ENCODE measurements at regions not wholly inside any gene's neighbourhood (a gene's known extent, or its start where the extent isn't known, plus 50 kb on each side); places are given as distances from the start of the nearest gene placed in this dataset.

DNA sequence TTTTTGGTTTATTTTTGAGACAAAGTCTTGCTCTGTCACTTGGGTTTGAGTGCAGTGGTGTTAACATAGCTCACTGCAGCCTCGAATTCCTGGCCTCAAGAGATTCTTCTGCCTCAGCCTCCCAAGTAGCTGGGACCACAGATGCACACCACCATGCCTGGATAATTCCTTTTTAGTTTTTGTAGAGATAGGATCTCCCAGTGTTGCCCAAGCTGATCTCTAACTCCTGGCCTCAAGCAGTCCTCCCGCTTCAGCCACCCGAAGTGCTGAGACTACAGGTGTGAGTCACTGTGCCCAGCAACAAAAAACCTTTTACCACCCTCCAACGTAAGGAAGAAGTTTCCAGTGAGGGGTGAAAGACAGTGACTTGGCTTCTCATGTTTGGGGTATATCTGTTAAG lies 81.1 kb upstream of the TSHZ3 start:
- TF ChIP-seq ZFX (IDR thresholded peaks at IDR 0.05) = no peak
- TF ChIP-seq, protein P1, sequence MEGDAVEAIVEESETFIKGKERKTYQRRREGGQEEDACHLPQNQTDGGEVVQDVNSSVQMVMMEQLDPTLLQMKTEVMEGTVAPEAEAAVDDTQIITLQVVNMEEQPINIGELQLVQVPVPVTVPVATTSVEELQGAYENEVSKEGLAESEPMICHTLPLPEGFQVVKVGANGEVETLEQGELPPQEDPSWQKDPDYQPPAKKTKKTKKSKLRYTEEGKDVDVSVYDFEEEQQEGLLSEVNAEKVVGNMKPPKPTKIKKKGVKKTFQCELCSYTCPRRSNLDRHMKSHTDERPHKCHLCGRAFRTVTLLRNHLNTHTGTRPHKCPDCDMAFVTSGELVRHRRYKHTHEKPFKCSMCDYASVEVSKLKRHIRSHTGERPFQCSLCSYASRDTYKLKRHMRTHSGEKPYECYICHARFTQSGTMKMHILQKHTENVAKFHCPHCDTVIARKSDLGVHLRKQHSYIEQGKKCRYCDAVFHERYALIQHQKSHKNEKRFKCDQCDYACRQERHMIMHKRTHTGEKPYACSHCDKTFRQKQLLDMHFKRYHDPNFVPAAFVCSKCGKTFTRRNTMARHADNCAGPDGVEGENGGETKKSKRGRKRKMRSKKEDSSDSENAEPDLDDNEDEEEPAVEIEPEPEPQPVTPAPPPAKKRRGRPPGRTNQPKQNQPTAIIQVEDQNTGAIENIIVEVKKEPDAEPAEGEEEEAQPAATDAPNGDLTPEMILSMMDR (conservative IDR thresholded peaks at IDR 0.05) = no peak
- H3K27ac ChIP-seq = no peak overlapping the region

DNA sequence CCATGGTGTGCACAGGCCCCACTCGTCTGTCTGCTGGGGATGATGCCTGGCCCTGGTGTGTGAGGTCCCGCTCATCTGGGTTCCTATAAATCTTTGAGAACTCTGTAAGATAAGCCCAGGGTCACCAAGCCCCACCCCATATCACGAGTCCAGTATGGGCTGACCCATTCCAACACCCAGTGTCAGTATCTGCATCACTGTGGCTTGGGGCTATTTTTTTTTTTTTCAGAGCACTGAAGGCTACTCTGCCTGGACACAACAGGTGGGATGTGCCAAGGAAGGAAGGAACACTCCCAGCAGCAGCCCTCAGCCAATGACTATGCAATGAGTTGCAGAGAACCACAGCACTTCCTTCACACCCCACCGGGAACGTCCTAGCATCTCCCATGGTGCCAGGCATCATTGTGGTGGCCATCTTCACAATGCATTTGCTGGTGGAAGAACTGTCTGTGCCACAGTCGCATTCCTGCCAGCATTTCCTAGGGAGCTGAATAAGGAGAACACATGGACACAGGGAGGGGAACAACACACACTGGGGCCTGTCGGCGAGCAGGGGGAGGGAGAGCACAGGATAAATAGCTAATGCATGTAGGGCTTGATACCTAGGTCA lies 83.1 kb upstream of the TSHZ3 start:
- no peak for TF ChIP-seq ZFX (IDR thresholded peaks at IDR 0.05)
- TF ChIP-seq, protein P1 (conservative IDR thresholded peaks at IDR 0.05) = no peak
- no peak overlapping the region for H3K27ac ChIP-seq

DNA sequence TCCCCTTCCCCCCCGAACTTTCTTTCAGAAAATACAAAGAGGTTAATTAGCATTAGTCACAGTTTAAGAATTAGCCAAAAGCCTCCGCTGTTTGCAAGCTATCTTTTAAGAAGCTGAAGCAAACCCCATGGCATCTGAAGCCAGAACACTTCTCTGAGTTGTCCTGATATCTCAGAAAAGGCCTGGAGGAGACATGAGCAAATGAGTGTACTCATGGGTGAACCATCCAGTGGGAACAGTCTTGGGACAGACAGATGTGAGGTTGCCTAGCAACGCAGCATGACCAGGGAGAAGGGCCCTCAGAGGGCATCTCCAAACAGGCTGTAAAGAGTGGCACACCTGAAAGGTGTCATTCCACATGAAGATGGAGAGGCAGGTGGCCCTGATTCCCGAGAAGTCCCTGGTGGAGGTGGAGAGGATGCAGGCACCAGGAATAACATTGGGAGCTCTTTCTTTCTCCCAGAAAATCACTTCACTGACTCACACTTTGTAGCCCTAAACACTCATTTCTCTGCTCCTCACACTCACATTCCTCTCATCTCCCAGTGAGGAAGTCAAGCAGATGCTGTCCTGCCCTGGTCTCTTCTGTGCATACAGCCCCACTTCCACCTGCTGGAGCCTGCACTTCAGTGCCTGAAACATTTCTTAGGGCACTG lies 87.0 kb upstream of the TSHZ3 start:
- no peak overlapping the region for H3K27ac ChIP-seq
- no peak for TF ChIP-seq ZFX (IDR thresholded peaks at IDR 0.05)
- TF ChIP-seq, protein P1 (conservative IDR thresholded peaks at IDR 0.05) = no peak

DNA sequence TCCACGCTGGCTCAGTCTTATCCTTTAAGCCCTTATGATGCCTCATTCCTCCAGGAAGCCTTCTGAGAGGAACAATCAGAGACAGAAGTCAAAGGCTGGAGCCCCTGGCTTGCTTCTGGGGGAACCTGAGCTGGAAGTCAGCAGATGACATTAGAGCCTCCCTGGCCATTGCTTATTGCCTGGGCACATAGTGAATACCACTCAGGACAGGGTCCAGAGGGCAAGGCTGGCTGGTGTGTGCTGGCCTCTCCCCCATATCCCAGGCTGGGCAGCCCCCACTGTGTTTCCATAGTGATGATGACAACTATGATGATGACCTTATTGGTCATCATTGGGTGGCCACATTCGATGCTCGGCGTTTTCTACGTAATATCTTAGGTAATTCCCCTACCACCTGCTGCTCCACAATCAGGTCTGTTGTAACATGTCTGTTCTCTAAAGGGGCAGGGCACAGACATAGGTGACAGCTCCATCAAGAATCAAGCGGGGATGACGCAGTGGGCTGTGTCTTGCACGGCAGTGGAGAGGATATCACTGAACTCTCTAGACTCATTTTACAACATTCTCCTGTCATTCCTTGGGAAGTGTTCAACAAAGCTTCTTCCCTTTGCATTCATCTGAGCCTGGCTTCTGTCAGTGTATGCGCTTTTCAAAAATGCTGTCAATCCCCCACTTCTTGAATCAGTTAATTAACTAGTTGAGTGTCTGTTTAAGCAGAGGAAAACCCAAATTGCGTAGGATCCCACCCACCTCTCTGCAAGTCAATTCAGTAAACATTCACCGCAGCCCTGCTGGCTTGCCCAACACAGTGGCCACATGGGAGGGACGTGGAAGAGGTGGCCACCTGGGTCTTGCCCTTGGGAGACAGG lies 89.4 kb upstream of the TSHZ3 start:
- TF ChIP-seq, protein P1 (conservative IDR thresholded peaks at IDR 0.05) = no peak
- TF ChIP-seq ZFX (IDR thresholded peaks at IDR 0.05) = no peak
- H3K27ac ChIP-seq = no peak overlapping the region

DNA sequence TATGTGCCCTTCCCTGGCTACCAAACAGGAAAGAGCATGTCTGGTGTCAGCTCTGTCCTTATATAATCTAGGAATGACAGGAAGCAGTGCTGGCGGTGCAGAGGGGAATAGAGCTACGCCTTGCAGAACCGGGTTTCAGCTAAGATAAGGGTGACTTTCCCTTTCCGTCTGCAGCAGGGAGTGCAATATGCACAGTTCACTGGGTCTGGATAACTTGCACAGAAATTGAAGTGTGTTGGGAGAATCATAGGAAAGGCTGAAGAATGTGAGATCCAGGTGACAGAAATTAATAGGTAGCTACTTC lies 90.0 kb upstream of the TSHZ3 start:
- H3K27ac ChIP-seq = no peak overlapping the region
- TF ChIP-seq, protein P1 (conservative IDR thresholded peaks at IDR 0.05) = no peak
- TF ChIP-seq ZFX (IDR thresholded peaks at IDR 0.05) = no peak

DNA sequence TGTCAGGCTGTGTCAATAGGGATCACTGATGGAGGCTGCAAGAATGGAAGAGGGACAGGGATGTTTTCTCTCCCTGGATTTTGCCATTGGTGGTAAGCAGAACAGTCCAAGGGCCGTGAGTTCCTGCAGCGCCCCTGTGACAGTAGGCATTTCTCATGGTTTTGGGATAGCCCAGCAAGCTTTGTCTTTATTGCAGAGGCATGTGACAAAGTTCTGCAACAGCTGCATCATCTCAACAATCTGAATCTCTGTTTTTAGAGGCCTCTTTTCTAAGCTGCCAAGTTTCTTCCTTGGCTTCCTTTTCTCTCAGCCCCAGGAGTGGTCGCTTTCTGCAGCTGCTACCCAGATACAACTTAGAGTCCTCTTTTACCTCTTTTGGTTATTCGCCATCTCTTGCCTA lies 95.7 kb upstream of the TSHZ3 start:
- H3K27ac ChIP-seq = no peak overlapping the region
- no peak for TF ChIP-seq ZFX (IDR thresholded peaks at IDR 0.05)
- TF ChIP-seq, protein P1 (conservative IDR thresholded peaks at IDR 0.05) = no peak

DNA sequence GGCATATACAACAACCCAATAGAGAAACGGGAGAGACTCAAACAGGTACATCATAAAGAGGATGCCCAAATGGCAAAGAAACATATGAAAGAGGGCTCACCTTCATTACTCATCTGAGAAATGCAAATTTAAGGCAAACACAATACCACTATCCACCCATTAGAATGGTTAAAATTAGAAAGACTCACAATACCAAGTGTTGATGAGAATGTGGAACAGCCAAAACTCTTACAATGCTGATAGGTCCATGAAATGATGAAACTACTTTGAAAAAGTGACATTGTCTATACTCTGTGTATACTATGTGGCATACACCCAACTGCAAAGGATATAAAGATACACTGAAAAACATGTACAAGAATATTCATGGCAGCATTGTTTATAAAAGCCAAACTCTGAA lies 96.2 kb upstream of the TSHZ3 start:
- H3K27ac ChIP-seq = no peak overlapping the region
- no peak for TF ChIP-seq ZFX (IDR thresholded peaks at IDR 0.05)
- TF ChIP-seq, protein P1 (conservative IDR thresholded peaks at IDR 0.05) = no peak

Measured in C4-2B (cell line).